Caco-2 (cell line): ENCODE measurements at regions not wholly inside any gene's neighbourhood (a gene's known extent, or its start where the extent isn't known, plus 50 kb on each side); places are given as distances from the start of the nearest gene placed in this dataset.

ENCODE experiments used
- BruUV-seq: library from RNA; stranded (reverse); fragments of 400-500 nt; replicated peaks from 2 replicates; lab custom pipeline; 2021; lab: Mats Ljungman, UMichigan
- CTCF ChIA-PET: fragments of 300-600 bp; sonication (Branson Sonifier 250); formaldehyde crosslinking; loops from one replicate; lab custom pipeline; 2022; ENCODE audit warnings: antibody characterized with exemption; lab: Charles Lee
- POLR2A ChIA-PET: fragments of 300-600 bp; sonication (Branson Sonifier 250); formaldehyde crosslinking; loops from one replicate; lab custom pipeline; 2022; ENCODE audit warnings: antibody characterized with exemption; lab: Charles Lee
- DNase-seq, 2 experiments: peaks; one replicate each; pipeline versions ENCODE4 v3.0.0 to v3.0.0-alpha.2; 2020 to 2022
- H3K27me3 ChIP-seq: replicated peaks from 2 replicates; pipeline ENCODE4 v1.6.0; 2011; ENCODE audit warnings: low read length; ENCODE audit not compliant: control insufficient read depth, insufficient read depth
- H3K36me3 ChIP-seq: 2 replicates; pipeline ENCODE4 v1.5.1; 2011; ENCODE audit warnings: low read length; ENCODE audit not compliant: control insufficient read depth, insufficient read depth
- H3K4me1 ChIP-seq: fragments of 250-450 bp; sonication (Bioruptor Pico); 2 replicates; pipeline ENCODE4 v1.5.1; 2020; ENCODE audit warnings: mild to moderate bottlenecking
- H3K4me3 ChIP-seq: 2 replicates; pipeline ENCODE4 v1.5.1; 2011; ENCODE audit warnings: low read depth, mild to moderate bottlenecking, control low read depth, low read length
- H3K9me3 ChIP-seq: fragments of 250-450 bp; sonication (Bioruptor Pico); 2 replicates; pipeline ENCODE4 v1.5.1; 2020; ENCODE audit warnings: mild to moderate bottlenecking, moderate library complexity
- H3K27ac Mint-ChIP-seq: one replicate; pipeline ENCODE4 v1.8.0; 2022; ENCODE audit warnings: mixed read lengths; ENCODE audit not compliant: unreplicated experiment
- H3K27me3 Mint-ChIP-seq: one replicate; pipeline ENCODE4 v1.8.0; 2022; ENCODE audit warnings: mixed read lengths; ENCODE audit not compliant: insufficient read depth, unreplicated experiment
- H3K36me3 Mint-ChIP-seq: one replicate; pipeline ENCODE4 v1.8.0; 2022; ENCODE audit warnings: mild to moderate bottlenecking, mixed read lengths; ENCODE audit not compliant: insufficient read depth, unreplicated experiment
- H3K4me1 Mint-ChIP-seq: one replicate; pipeline ENCODE4 v1.8.0; 2022; ENCODE audit warnings: low read depth, mixed read lengths; ENCODE audit not compliant: unreplicated experiment
- H3K4me3 Mint-ChIP-seq: one replicate; pipeline ENCODE4 v1.8.0; 2022; ENCODE audit warnings: mild to moderate bottlenecking, moderate library complexity, mixed read lengths; ENCODE audit not compliant: unreplicated experiment
- H3K9me3 Mint-ChIP-seq: one replicate; pipeline ENCODE4 v1.8.0; 2022; ENCODE audit warnings: mixed read lengths; ENCODE audit not compliant: unreplicated experiment
- intact Hi-C: fragments of 100-400 bp; cut with micrococcal nuclease; formaldehyde crosslinking; loops from one replicate; pipeline ENCODE4 v1.10.0; 2022; ENCODE audit not compliant: unreplicated experiment
- TF ChIP-seq, protein P1 (sequence below), 2 experiments: fragments of 200-600 bp in 1 of 2; IDR thresholded peaks; 1 replicate in 1 of 2; 2 replicates in 1 of 2; pipeline versions ENCODE4 v1.5.1 to v1.8.0; 2011 to 2022; ENCODE audit warnings: antibody characterized with exemption in 1 of 2, control low read depth in 1 of 2, inconsistent platforms in 1 of 2, low read depth in 1 of 2, low read length in 1 of 2, mild to moderate bottlenecking in 1 of 2, moderate library complexity in 1 of 2; ENCODE audit not compliant: insufficient read depth in 1 of 2, severe bottlenecking in 1 of 2, unreplicated experiment in 1 of 2

DNA sequence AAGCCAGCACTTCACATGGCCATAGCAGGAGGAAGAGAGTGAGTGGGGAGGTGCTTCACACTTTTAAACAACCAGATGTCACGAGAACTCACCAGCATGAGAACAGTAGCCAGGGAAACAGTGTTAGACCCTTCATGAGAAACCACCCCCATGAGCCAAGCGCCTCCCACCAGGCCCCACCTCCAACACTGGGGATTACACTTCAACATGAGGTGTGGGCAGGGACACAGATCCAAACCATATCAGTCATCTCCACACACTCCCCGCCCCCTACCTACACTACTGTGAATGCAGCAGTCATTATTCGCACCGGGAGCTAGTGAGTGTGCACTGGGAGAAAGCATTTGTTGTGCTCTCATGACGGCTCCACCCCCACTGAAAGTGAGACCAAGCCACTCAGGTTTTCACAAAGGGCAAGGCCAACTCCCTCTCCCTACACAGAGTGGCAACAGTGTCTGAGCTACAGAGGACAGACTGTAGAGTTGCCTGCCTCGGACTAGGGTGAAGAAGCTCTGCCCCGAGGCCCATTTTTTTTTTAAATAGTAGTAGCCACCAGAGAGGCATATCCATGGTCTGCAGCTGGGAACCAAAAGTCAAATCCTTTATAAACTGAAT is 125.6 kb downstream of the BARHL2 start:
- peaks cover 5% of the 10 kb centered on the region for H3K27me3 Mint-ChIP-seq
- Histone ChIP-seq H3K27me3 (no peaks in the 10 kb centered on the region), H3K4me3 (no peak overlapping the region), H3K9me3 (no peaks in the 10 kb centered on the region), H3K36me3 (no peaks in the 10 kb centered on the region), H3K4me1 (no peaks in the 10 kb centered on the region)
- H3K36me3 Mint-ChIP-seq = no peaks in the 10 kb centered on the region
- no peak overlapping the region for H3K4me3 Mint-ChIP-seq
- BruUV-seq = no TSS peak
- TF ChIP-seq, protein P1, sequence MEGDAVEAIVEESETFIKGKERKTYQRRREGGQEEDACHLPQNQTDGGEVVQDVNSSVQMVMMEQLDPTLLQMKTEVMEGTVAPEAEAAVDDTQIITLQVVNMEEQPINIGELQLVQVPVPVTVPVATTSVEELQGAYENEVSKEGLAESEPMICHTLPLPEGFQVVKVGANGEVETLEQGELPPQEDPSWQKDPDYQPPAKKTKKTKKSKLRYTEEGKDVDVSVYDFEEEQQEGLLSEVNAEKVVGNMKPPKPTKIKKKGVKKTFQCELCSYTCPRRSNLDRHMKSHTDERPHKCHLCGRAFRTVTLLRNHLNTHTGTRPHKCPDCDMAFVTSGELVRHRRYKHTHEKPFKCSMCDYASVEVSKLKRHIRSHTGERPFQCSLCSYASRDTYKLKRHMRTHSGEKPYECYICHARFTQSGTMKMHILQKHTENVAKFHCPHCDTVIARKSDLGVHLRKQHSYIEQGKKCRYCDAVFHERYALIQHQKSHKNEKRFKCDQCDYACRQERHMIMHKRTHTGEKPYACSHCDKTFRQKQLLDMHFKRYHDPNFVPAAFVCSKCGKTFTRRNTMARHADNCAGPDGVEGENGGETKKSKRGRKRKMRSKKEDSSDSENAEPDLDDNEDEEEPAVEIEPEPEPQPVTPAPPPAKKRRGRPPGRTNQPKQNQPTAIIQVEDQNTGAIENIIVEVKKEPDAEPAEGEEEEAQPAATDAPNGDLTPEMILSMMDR (IDR thresholded peaks at IDR 0.05; ENCODE audit: insufficient read depth in 1 of 2, low read depth in 1 of 2, low read length in 1 of 2, severe bottlenecking in 1 of 2, unreplicated experiment in 1 of 2) = no peak
- H3K9me3 Mint-ChIP-seq = peaks cover 13% of the 10 kb centered on the region
- ChIA-PET POLR2A (no interaction called here), CTCF (no interaction called here)
- H3K27ac Mint-ChIP-seq = no peak overlapping the region
- DNase-seq = no peak
- intact Hi-C loops = no loop called here
- H3K4me1 Mint-ChIP-seq = no peaks in the 10 kb centered on the region

DNA sequence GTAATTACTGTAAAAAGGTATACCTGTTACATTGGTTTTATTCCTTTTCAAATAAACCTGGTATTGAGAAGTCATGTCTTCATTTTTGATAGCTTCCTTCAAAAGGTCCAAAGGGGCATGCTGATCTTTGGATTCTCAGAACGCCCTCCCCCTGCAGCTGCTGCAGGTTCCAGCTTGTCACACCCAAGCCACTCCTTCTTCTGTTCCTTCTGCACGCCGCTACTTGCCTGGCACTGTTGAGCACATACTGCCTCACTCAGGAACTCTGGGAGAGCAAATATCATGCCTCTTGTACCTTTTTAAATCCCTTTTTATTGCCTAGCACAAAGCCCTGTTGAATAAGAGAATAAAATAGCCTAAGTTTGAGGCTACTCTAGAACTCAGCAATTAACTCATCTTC is 136.9 kb downstream of the BARHL2 start:
- Histone ChIP-seq H3K4me3 (no peak overlapping the region), H3K27me3 (no peaks in the 10 kb centered on the region), H3K36me3 (no peaks in the 10 kb centered on the region), H3K9me3 (no peaks in the 10 kb centered on the region), H3K4me1 (no peaks in the 10 kb centered on the region)
- Mint-ChIP-seq H3K9me3 (peaks cover 9% of the 10 kb centered on the region), H3K36me3 (no peaks in the 10 kb centered on the region), H3K27me3 (peaks cover 7% of the 10 kb centered on the region), H3K4me3 (no peak overlapping the region), H3K27ac (no peak overlapping the region), H3K4me1 (no peaks in the 10 kb centered on the region)
- no TSS peak for BruUV-seq
- DNase-seq = no peak
- POLR2A ChIA-PET = no interaction called here
- TF ChIP-seq, protein P1 (IDR thresholded peaks at IDR 0.05; ENCODE audit: insufficient read depth in 1 of 2, low read depth in 1 of 2, low read length in 1 of 2, severe bottlenecking in 1 of 2, unreplicated experiment in 1 of 2) = no peak
- intact Hi-C loops = no loop called here
- CTCF ChIA-PET = no interaction called here

DNA sequence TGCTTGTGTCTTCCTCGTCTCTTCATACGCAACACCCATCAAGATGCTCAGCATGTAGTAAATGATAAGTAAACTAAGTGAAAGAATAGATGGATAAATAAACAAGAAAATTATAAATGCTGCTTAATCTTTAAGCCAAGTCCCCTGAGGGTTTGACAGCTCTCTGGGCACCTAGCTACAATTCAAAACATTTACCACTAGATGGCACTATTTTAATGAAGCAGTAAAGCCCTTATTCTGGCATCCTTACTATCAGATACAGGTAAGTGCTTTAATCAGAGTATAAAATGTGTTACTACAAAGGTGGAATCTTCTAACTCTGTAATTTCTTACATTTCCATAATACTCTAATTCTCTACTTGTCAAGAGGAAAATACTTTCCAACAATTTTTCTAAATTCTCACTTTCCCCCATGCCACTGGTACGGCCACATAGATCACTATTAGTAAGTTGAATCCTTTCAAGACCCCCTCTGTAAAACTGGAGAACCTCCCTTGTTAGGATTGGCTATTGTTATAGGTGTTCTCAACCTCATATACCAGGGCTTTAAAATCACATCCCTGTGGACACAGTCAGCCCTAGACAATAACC is 137.8 kb downstream of the BARHL2 start:
- no TSS peak for BruUV-seq
- H3K9me3 Mint-ChIP-seq = peaks cover 9% of the 10 kb centered on the region
- Histone ChIP-seq H3K27me3 (no peaks in the 10 kb centered on the region), H3K36me3 (no peaks in the 10 kb centered on the region), H3K4me1 (no peaks in the 10 kb centered on the region), H3K9me3 (no peaks in the 10 kb centered on the region), H3K4me3 (no peak overlapping the region)
- intact Hi-C loops = loop anchor here (10.0 kb wide), 1 partner anchor 585 kb away; no protein-coding TSS in a partner anchor
- peak in 1 of 2 experiments; percentile 7 for DNase-seq
- CTCF ChIA-PET = interaction anchor here (0.5 to 0.6 kb wide), 4 partner anchors 37 to 1587 kb away, joined by 3 to 4 read pairs (median 3); no protein-coding TSS in a partner anchor
- H3K36me3 Mint-ChIP-seq = no peaks in the 10 kb centered on the region
- no peak overlapping the region for H3K4me3 Mint-ChIP-seq
- POLR2A ChIA-PET = no interaction called here
- H3K4me1 Mint-ChIP-seq = no peaks in the 10 kb centered on the region
- no peak overlapping the region for H3K27ac Mint-ChIP-seq
- TF ChIP-seq, protein P1 (IDR thresholded peaks at IDR 0.05; ENCODE audit: insufficient read depth in 1 of 2, low read depth in 1 of 2, low read length in 1 of 2, severe bottlenecking in 1 of 2, unreplicated experiment in 1 of 2) = peak; percentile 16 to 33
- peaks cover 3% of the 10 kb centered on the region for H3K27me3 Mint-ChIP-seq
